Cerebellar cortex (tissue), 1 donor: ENCODE measurements at regions not wholly inside any gene's neighbourhood (a gene's known extent, or its start where the extent isn't known, plus 50 kb on each side); places are given as distances from the start of the nearest gene placed in this dataset.

ENCODE experiments used
- DNase-seq: peaks from one replicate; pipeline ENCODE4 v3.0.0-alpha.2; 2015; ENCODE audit warnings: low spot score

DNA sequence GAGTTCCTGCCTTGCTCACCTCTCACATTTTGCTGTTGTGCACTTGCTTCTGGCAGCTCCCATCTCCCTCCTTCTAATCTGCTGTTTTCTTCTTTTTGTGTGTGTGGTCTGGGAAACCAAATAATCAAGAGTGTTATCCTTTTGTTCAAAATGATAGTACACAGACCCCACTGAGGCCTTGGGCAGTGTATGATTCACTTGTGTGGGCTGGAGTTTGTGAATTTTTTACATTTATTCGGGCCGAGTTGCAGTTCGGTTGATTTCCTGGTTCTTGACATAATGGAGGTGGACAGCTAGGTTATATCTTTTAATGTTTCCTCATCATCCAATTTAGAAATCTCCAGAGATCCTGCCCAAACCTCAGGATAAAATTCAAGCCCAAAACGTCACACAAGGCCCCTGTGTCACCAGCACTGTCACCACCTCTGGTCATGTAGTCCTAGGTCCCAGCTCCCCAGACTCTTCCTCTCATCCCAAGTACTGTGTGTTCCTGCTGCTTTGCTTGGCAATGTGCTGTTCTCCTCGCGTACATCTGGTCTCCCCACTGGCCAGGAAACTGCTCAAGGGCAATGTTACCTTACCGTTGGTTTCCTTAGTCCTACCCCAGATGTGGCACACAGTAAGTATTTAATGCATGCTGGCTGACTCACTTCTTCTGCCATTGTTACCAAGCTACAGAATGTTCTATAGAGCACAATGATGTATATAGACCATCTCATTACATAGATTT, 55.7 kb upstream of the PHACTR2 start:
- no peak for DNase-seq

DNA sequence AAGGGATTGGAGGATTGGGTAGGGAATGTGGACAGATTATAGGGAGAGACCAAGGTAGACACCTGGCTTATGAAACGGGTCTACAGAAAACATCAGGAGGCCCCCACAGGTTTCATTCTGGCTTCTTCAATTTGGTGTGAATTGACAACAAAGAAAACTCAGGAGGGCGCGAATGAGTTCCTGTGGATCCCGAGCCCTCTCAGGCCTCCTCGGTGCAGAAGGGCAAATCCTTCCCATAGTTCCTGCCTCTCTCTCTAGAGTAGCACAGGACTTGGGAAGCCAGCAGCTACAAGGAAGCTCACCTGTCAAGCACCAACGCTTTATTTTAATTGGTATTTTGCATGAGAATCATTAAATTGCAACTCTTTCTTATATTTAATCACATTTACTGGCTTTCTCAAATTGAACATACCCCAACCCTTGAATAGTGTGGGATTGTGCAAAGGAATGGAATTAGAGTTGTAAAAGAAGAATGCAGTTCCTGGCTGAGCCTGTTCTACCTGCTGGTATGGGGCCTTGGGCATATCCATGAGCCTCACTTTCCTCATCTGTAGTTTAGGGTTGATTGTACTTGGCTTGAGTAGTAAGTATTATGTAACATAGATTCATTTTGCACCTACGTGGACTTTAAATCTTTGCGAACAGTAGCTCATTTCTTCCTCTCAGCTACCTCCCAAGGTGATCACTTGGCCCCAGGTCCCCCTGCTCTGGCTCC, 56.4 kb upstream of the PHACTR2 start:
- no peak for DNase-seq

DNA sequence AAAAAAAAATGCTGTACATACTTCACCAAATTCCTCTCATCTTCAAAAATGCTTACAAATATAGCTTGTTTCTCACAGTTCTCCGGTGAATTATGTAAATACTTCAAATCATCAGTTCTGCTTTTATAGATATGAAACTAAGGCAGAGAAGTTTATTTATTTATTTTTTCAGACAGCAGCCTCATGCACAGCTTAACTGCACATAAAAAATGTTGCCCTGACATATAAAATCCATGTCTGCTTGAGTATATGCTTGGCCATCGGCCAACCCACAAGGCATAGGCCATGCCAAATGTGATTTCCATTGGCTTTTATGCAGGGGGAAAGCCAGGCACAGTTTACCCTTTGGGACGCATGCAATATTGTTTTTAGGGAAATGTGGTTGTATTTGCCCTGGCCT, 57.3 kb upstream of the PHACTR2 start:
- no peak for DNase-seq

DNA sequence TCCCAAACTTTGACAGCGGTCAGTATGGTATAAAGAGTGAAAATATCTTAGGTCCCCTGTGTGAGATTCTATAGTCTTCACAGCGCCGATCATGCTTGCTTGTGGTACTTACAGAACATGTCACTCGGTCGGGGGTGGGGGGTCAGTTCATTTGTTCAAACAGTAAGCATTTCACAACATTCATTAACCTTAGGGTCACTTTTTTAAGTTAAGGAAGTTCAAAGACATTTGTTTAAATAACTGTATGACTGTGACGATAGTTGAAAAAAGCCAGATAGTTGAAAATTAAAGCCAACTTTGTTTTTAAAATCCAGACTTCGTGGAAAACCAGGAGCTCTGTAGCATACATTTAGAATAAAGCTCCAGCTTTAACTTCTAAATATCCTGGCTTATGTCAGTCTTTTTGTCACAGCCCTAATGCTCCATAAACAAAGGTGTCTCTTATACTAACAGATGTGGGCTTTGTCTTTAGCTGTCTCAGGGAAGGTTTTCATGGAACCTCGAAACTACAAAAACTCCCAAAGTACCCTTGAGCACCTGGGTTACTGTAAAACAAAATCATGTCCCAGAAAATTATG, 57.9 kb upstream of the PHACTR2 start:
- no peak for DNase-seq

DNA sequence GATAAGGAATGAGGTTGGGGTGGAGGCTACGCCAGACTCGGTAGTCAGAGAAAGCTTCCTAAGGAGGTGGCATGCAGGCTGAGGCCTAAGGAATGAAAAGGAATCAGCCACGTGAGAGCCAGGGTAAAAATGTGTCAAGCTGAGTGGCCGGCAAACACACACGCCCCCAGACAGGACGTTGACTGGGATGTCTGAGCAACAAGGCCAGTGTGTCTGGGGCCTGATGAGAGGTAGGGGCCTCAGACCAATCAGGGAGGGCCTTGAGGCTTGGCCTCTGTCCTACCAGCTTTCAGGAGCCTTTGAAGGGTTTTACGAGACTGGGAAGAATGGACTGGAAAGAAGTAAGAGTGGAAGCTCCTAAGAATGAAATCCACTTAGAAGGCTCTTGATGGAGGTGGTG, 61.0 kb upstream of the PHACTR2 start:
- DNase-seq: no peak

DNA sequence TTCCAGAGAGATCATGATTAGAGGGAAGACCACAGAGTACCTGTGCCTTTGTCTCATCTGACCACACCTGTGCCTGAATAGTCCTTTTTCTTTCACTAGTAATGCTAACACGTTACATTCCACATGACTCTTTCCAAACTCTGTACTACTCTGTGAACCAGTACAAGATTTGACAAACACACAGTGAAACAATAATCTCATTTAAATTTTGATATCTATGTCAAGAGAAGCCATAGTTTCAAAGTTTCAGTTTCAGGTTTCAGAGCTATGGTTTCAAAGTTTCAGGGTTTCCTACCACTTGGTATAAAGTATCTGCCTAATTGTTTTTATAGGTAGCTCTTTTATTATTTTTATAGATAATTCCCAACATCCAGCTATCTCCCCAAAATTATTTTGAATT, 62.0 kb upstream of the PHACTR2 start:
- DNase-seq: no peak

DNA sequence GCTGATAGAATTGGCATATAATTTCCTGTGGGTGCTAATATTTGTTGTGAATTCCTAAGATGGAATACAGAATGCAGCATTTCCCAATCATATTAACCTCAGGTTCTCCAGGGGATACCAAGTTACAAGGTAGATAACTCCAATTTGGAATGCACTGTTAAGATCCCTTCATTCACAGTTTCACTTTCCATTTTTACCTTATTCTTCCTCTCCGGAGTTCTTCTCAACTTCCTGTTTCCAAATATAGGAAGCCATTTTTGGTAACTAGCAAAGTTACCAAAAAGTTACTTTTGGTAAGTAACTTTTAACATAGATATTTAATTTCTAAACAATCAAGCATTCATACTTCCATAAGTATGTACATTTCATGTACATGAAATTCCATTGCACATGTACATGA, 63.5 kb upstream of the PHACTR2 start:
- no peak for DNase-seq

DNA sequence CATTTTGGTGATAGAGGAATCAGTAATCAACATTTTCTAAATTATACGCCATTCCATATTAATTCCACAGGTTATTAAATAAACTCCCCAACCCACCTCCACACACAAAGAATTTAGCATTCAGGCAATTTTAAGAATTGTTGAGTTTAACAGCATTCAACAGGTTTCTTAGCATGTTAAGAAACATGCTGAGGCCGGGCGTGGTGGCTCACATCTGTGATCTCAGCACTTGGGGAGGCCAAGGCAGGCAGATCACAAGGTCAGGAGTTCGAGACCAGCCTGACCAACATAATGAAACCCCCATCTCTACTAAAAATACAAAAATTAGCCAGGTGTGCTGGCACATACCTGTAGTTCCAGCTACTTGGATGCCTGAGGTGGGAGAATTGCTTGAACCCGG, 64.0 kb upstream of the PHACTR2 start:
- DNase-seq: no peak

DNA sequence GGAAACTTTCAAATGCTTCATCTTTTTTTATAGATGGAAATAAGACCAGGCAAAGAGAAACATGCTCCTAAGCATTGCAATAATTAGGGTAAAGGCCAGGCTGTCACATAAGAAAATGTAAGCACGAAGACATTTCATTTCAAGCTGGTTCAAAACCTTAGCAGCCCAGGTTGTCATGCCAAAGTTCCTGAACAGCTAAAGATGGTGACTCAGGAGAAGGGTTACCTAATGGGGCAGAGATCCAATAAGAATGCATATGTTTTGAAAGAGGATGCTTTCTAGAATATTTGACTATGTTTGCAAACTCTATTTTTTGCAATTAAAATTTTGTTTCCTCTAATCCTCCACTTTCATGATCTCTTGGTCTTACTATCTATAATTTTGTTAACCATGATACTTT, 65.6 kb upstream of the PHACTR2 start:
- DNase-seq: no peak

DNA sequence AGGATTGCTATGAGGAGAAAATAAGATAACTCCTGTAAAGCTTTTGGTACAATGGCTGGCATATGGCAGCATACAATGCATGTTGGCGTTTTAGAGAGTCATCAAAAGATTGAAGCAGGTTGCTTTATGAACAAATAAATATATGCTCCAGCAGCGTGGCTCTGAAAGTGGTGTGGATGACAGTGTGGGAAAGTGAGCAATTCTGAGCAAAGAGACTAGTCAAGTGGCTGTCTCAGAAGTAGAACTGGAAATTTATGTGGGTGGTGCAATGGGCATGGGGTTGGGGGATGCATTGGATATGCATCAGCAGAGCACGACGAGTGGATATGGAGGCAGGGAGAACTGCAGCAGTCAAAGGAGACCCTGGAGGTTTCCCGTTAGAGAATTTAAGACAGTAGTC, 66.2 kb upstream of the PHACTR2 start:
- DNase-seq: no peak

DNA sequence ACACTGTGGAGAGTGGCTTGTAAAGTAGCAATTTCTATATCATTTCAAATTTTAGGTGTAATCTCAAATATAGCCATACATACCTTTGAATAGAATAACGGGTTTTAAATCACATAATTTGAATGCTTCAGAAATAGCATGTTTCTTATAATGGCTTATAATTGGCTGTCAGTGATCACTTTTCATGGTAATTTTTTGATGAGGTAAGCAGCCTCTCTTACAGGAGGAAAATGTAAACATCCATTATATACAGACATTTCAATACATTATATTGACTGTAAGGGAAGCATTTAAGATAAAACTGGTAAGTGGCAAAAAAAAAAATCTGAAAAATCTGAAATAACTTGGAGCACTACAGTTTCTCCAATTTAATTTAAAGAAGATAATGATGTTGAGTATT, 67.8 kb upstream of the PHACTR2 start:
- DNase-seq: no peak

DNA sequence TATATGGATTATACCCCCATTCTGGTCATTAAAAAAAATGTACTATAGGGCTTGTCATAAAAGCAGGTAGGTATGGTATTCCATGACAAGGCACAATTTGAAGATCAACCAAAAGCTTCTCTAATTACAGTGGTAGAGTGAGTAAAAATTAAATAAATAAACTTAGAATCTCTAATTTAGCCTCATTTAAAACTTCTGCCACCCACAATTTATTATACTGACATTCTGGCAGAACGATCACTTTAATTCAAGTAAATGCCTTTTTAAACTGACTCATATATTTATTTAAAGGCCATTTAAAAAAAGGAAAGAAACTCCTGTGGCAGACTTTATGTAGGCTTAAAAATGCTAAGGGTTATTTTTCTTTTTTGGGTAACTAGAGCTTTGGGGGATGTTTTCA, 68.3 kb upstream of the PHACTR2 start:
- DNase-seq: no peak

DNA sequence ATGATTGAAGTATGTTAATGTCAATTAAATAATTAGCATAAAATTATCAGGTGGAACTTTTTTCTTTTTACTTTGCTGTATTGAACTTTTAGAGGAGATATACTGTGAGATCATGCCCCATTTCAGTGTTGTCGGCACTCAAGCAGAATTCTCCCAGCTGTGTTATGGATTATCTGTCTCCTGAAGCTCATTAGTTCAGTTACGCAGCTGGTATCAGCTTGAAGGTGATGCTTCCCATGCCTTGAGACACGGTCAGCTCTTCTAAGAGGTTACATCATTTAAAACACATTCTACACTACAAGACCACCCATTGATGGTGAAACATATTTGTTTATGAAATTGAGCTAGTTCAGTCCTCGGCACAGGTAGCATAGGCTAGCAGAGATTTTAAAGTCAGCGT, 68.9 kb upstream of the PHACTR2 start:
- DNase-seq: no peak

DNA sequence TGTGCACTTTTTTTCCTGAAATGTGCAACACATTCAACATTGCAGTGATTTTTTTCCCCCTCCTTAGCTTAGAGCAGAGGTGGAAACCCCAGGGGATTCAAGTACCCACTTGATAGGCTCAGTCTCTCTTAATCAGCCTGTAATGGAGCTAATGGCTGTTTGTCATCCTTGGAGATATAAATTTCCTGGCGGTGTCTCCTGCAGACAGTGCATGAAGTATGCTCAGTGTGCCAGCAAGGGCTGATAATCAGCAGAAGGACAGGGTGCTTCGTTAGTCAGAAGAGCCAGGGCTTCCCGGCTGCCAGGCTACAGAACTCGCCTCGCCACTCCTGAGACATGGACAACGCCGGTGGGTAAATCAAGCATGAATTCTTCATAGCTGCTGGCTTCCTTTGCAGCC, 69.8 kb upstream of the PHACTR2 start:
- DNase-seq: peak; percentile 36

DNA sequence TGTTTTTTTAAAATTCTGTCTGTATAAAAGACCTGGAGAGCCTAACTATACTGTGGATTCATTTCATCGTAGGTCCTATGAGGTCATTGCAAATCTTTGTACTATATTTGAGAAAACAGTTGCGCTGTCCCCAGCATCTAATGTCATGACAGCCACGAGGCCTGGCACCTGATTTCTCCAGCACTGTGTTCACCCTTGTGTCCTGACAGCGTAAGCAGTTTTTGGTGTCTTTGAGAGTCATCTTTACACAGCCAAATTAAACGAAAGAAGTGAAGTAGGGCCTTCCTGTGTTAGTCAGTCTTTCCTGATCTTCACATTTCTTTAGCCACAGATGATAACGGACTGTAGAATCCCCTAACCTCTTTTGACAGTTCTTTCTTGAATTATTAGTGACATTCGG, 70.6 kb upstream of the PHACTR2 start:
- no peak for DNase-seq

DNA sequence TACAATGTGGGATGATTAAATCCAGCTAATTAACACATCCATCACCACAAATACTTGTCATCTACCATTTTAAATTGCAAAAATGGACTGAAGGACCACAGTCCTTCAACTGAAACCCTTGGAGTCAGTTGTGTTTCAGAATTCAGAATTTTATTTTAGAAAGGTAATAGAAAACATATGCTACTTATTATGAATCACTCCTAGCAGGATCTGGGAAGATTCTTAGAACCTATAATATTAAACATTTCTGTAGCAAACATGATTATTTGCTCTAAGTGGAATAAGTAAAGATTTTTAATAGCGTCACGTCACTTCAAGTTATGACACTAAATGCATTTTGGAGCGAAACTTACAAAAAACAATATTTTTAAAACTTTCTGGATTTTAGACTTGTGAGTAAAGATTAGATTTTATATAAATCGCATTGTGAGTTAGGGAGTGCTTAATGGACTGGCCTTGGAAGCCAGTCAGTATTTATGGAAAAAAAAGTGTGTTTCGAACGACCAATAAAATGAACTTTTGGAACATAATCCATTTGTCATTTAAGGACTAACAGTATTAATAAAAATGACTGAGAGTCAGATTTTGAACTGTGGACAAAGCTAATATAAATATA, 71.8 kb upstream of the PHACTR2 start:
- no peak for DNase-seq

DNA sequence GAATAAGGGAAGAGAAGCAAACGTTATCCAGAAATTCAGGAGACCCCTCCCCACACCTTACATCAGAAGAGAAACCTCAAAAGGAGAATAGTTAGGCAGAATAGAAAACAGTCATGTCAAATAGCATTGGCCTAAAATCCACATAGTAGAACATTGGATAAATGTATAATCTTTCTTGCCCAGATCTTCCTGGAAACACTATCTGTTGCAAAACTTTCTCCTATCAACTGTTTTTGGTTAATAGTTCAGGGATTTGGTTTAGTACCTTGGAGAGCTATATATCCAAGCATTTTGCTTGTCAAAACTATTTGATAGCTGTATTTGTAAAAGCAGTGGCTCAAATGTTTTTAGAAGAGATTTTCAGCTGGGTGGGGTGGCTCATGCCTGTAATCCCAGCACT, 74.3 kb upstream of the PHACTR2 start:
- no peak for DNase-seq

DNA sequence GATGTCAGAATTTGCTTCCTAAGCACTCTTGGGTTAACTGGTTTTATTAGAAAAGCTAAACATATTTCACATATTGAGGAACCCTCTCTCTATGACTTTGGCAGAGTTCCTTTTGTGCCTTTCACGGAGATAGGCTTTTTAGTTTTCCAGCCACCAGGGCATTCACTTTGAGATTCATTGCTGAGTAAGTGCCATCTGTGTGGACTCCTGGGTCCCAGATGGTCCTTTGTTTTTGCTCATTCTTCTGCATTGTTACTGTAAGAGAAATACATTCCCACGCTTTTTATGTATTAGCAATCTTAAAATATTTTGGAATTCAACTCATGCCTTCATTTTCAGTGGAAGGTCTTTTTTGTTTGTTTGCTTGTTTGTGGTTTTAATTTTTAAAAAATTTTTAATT, 76.3 kb upstream of the PHACTR2 start:
- peak; percentile 18 for DNase-seq

DNA sequence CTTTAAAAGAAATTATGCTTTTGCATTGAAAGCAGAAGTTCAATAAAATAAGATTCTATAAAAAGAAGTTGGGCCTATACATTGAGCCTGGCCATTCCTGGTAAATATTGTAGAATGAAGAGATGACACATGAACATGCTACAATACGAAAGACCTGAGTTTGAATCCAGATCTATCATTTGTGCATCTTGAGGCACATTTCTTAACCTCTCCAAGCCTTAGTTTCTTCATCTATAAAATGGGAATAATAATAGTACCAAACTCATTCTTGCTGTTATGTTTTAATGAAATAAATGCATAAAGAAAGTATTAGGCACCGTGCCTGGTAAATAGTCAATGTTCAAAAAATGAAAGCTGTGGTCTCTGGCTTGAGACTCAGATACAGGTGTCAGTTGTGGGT, 76.9 kb upstream of the PHACTR2 start:
- no peak for DNase-seq

DNA sequence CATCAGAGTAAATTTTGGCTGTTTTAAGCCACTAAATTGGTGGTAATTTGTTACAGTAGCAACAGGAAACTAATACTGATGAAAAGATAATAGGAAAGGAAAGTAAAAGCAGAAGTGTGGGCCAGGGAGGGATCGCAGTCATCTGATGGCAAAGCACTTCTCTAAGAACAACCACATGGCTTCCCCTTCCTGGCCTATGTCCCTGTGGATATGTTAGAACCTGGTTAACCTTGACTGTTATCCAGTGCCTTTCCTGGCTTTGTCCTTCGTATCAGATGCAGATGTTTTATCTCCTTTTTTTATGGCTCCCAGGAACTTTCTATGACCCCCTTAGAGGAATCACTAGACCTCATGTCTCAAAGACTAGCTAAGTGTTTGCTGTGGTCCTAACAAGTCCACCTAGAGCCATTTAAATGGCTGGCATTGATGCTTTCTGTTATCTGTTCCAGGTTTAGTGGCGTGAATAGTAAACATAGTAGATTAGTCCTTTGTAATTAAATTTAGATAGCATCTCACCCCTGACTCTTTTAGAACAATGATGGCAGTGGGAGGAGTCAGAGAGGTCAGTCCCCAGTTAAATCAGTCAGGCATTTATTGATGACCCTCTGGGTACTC, 79.2 kb upstream of the PHACTR2 start:
- DNase-seq: no peak

DNA sequence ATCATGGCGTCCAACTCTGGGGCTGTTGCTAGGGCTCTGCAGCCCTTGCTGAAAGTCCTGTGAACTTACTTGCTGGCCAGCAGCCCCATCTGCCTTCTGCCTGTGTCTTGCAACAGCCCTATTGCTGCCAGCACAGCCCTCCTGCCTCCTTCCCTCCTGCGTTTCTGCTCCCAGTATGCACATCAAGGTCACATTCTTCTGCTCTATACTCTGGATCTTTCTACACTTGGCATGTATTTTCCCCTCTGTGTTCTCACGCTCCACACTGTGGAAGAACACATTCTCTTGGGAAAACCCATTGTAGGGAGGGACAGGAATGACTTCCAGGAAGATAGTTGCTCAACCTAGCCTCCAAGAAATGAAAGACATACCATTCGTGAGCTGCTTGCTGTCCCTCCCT, 80.9 kb upstream of the PHACTR2 start:
- DNase-seq: no peak

DNA sequence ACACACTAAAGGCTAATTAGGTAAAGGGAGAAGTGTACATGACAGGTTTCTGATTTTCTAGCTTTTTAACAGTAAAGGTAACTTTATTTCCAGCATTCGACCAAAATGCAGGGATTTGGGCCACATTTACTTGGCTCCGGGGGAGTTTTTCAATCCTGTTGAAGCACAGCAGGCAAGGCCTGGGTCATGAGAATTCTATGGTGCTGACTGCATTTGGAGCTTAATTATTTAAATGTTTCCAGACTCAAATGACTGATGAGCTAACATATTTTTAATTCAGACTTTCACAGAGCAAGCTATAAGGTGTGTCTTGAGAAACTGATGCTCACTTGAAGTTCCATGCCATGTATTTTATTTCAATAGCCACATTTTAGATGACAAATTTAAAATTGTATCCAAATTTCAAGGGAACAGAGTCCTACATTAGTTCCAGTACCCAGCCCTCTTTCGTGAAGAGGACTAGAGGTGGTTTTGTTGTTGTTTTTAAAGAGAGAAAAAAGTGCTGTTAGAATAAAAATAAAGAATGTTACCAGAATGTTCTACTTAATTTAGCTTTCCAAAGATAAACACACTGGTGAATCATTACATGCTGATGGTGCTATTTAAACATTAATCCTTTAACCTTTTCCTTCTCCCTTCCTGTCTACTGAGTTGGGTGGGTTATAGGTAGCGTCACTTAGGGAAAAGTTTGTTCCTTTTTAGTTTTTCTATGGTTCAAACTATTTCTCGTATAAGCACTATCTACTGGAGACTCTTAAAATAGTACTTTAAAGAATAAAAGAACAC, 82.3 kb upstream of the PHACTR2 start:
- DNase-seq: no peak
